Dendritic cell treated with granulocyte-macrophage colony-stimulating factor and Interleukin-4, amounts not matched to agents 40 ng/mL and 50 ng/mL, for 4 days (primary cell): ENCODE measurements at regions not wholly inside any gene's neighbourhood (a gene's known extent, or its start where the extent isn't known, plus 50 kb on each side); places are given as distances from the start of the nearest gene placed in this dataset.
A peak's percentile ranks its signal among the peaks of the same experiment; 100 is the strongest.
"Not testable (repeated sequence)": the region's sequence is repeated elsewhere in the genome, so short reads cannot be mapped to it uniquely, and the experiment has no call there.

Experiments
- H3K27ac Mint-ChIP-seq: one replicate; pipeline ENCODE4 v1.8.0; 2022; ENCODE audit warnings: mild to moderate bottlenecking, mixed read lengths
- H3K27me3 Mint-ChIP-seq: one replicate; pipeline ENCODE4 v1.8.0; 2022; ENCODE audit warnings: mild to moderate bottlenecking, mixed read lengths
- H3K36me3 Mint-ChIP-seq: one replicate; pipeline ENCODE4 v1.8.0; 2022; ENCODE audit warnings: low read depth, mixed read lengths
- H3K4me1 Mint-ChIP-seq: one replicate; pipeline ENCODE4 v1.8.0; 2022; ENCODE audit warnings: low read depth, mixed read lengths
- H3K4me3 Mint-ChIP-seq: one replicate; pipeline ENCODE4 v1.8.0; 2022; ENCODE audit warnings: mild to moderate bottlenecking, moderate library complexity, mixed read lengths
- H3K9me3 Mint-ChIP-seq: one replicate; pipeline ENCODE4 v1.8.0; 2022; ENCODE audit warnings: mixed read lengths
- intact Hi-C: fragments of 100-400 bp; cut with micrococcal nuclease; formaldehyde crosslinking; loops from one replicate; pipeline ENCODE4 v1.15.0; 2022

DNA sequence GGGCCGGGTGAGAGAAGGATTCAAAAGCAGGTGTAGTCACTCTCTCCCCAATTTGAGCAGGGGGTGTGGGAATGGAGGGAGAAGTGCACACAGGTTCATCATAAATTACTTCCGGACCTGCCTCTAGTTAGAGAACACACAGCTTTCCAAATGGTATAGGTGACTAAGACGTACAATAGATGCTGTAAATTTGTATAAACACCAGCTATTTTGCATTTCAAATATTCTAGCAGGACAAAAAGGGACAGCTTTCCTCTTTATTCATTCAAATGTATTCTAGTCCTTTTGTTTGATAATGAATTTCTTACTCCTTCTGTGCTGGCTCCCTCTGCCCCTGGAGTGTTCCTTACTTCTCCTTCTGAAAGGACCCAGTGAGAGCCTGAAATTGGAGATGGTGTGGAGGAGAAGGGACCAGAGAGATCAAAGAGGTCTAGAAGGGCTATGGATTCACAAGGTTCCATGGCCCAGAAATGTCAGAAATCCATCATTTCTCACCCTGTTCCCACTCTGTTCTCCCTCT, 53.2 kb upstream of the SH3BP4 start:
- intact Hi-C loops = loop anchor here (2.0 kb wide), 1 partner anchor 62 kb away; no protein-coding TSS in a partner anchor
- H3K36me3 Mint-ChIP-seq = no peaks in the 10 kb centered on the region
- H3K27ac Mint-ChIP-seq = no peak overlapping the region
- H3K27me3 Mint-ChIP-seq = no peaks in the 10 kb centered on the region
- H3K4me3 Mint-ChIP-seq = no peak overlapping the region
- no peaks in the 10 kb centered on the region for H3K4me1 Mint-ChIP-seq
- H3K9me3 Mint-ChIP-seq = no peaks in the 10 kb centered on the region

DNA sequence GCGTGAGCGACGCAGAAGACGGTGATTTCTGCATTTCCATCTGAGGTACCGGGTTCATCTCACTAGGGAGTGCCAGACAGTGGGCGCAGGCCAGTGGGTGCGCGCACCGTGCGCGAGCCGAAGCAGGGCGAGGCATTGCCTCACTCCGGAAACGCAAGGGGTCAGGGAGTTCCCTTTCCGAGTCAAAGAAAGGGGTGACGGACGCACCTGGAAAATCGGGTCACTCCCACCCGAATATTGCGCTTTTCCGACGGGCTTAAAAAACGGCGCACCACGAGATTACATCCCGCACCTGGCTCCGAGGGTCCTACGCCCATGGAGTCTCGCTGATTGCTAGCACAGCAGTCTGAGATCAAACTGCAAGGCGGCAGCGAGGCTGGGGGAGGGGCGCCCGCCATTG, 63.4 kb upstream of the SH3BP4 start:
- H3K4me3 Mint-ChIP-seq = peak overlapping the region; percentile 37
- not testable (repeated sequence) for H3K27me3 Mint-ChIP-seq, H3K4me1 Mint-ChIP-seq, H3K27ac Mint-ChIP-seq, H3K9me3 Mint-ChIP-seq, H3K36me3 Mint-ChIP-seq
- intact Hi-C loops = loop anchor here (10.0 kb wide), 1 partner anchor 166 kb away; no protein-coding TSS in a partner anchor

DNA sequence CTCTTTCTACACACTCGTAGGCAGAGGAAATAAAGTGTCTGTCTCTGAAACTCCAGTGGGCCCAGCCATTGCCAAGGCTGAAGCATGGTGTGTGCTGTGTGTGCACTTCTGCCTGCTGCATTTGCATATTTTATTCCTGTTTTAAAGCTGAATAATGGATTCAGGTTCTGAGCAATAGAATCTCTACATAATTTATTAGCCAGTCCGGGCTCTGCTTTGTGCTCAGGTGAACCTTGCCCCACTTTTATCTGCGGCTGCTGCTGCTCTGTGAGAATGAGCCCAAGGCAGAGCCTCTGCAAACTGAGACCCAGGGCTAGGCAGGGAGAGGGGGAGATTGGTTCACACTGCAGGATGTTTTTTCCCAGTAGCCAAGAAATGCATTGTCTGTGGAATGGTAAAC, 64.6 kb upstream of the SH3BP4 start:
- H3K9me3 Mint-ChIP-seq = no peaks in the 10 kb centered on the region
- no peak overlapping the region for H3K27ac Mint-ChIP-seq
- intact Hi-C loops = loop anchor here (10.0 kb wide), 1 partner anchor 168 kb away; no protein-coding TSS in a partner anchor
- H3K4me1 Mint-ChIP-seq = no peaks in the 10 kb centered on the region
- peaks cover 2% of the 10 kb centered on the region for H3K27me3 Mint-ChIP-seq
- H3K36me3 Mint-ChIP-seq = no peaks in the 10 kb centered on the region
- no peak overlapping the region for H3K4me3 Mint-ChIP-seq

DNA sequence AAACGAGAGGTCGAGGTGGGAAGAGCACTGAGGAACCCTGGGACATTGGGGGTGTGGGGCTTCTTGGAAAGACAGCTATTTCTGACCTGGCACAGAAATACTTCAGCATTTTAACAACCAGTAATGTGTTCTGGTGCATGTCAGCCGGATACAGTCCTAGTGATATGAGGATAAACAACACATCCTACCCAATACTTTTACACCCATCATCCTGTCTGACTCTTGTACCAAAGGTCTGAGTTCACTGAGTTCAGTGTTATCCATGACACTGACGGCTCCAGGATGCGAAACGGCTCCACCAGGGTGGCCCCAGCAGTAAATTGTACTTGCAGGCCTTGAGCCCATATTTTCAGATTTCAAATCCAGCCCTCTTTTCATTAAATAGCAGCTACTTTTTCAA, 65.9 kb upstream of the SH3BP4 start:
- H3K27ac Mint-ChIP-seq = no peak overlapping the region
- intact Hi-C loops = loop anchor here (10.0 kb wide), 1 partner anchor 169 kb away; no protein-coding TSS in a partner anchor
- no peak overlapping the region for H3K4me3 Mint-ChIP-seq
- H3K4me1 Mint-ChIP-seq = no peaks in the 10 kb centered on the region
- no peaks in the 10 kb centered on the region for H3K9me3 Mint-ChIP-seq
- peaks cover 2% of the 10 kb centered on the region for H3K27me3 Mint-ChIP-seq
- H3K36me3 Mint-ChIP-seq = no peaks in the 10 kb centered on the region

DNA sequence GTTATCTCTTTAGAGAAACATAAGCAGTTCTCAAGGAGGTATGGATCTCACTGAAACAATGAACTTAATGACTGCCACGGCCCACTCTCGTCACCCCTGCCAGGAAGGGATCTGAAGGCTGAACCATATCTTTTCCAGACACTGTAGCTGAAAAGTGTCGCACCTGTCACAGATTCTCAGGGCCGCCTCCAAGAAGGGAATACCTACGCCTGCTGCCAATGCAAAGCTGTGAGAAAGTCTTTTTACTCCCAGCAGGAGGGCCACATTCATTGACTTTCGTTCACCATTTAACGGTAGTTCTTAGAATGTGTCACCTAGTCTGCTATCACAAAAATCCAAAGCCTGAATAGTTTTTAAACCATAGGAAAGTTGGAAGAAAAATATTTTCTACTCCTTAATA, 66.7 kb upstream of the SH3BP4 start:
- intact Hi-C loops = loop anchor here (10.0 kb wide), 1 partner anchor 170 kb away; no protein-coding TSS in a partner anchor
- Mint-ChIP-seq H3K4me3 (no peak overlapping the region), H3K27ac (no peak overlapping the region), H3K36me3 (no peaks in the 10 kb centered on the region), H3K9me3 (no peaks in the 10 kb centered on the region), H3K27me3 (peaks cover 2% of the 10 kb centered on the region), H3K4me1 (no peaks in the 10 kb centered on the region)

DNA sequence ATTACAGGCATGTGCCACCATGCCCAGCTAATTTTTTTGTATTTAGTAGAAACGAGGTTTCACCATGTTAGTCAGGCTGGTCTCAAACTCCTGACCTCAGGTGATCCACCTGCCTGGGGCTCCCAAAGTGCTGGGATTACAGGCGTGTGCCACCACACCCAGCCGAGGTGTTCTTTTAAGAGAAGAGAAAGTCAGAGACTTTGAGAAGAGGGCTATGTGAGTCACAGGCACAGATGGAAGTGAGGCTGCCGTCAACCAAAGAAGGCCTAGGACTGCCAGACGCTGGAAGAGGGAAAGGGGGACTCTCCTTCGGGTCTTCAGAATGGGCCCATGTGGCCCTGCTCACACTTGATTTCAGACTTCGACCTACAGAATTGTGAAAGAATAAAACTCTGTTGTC, 67.2 kb upstream of the SH3BP4 start:
- no peak overlapping the region for H3K4me3 Mint-ChIP-seq
- no peaks in the 10 kb centered on the region for H3K36me3 Mint-ChIP-seq
- H3K4me1 Mint-ChIP-seq = no peaks in the 10 kb centered on the region
- intact Hi-C loops = loop anchor here (10.0 kb wide), 1 partner anchor 170 kb away; no protein-coding TSS in a partner anchor
- peaks cover 2% of the 10 kb centered on the region for H3K27me3 Mint-ChIP-seq
- no peaks in the 10 kb centered on the region for H3K9me3 Mint-ChIP-seq
- H3K27ac Mint-ChIP-seq = no peak overlapping the region

DNA sequence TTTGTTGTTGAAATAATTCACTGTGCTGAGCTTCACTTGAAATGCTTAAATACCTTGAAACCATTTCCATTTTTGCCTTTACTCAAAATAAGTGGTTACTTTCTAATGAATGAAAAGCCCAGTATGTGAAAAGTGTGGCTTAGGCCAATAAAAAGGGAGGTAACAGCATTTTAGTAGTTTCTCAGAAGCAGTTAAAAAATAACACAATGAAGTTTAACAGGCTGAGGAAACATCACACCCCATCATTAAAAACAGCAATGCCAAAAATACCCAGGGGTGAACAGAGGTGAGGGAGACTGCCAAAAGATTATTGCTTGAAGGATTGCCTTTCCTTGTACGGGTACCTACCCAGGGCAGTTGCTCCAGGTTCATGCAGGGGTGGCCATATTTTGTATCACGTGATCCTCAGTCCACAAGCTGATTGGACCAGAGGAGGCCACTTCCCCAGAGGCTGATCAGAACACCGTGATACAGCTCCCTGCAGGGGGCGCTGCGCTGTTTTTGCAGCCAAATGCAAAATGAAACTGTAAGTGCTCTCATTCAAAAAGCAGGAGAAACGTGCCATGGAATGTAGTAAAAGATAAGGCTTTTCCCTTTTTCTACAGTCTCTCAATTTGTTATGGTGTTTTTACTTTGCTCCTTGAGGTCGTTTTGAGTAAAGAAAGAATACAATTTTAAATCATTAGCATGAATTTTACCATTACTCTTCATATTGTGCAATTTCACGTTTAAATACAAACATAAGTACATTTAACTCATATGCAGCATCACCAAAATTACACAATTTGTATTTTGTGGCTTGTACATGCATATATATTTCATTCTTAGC, 70.2 kb upstream of the SH3BP4 start:
- Mint-ChIP-seq H3K4me1 (no peaks in the 10 kb centered on the region), H3K36me3 (no peaks in the 10 kb centered on the region), H3K9me3 (peaks cover 6% of the 10 kb centered on the region), H3K4me3 (no peak overlapping the region), H3K27ac (no peak overlapping the region), H3K27me3 (no peaks in the 10 kb centered on the region)
- intact Hi-C loops = loop anchor here (1.0 to 10.0 kb wide), 2 partner anchors 173 to 226 kb away; no protein-coding TSS in a partner anchor

DNA sequence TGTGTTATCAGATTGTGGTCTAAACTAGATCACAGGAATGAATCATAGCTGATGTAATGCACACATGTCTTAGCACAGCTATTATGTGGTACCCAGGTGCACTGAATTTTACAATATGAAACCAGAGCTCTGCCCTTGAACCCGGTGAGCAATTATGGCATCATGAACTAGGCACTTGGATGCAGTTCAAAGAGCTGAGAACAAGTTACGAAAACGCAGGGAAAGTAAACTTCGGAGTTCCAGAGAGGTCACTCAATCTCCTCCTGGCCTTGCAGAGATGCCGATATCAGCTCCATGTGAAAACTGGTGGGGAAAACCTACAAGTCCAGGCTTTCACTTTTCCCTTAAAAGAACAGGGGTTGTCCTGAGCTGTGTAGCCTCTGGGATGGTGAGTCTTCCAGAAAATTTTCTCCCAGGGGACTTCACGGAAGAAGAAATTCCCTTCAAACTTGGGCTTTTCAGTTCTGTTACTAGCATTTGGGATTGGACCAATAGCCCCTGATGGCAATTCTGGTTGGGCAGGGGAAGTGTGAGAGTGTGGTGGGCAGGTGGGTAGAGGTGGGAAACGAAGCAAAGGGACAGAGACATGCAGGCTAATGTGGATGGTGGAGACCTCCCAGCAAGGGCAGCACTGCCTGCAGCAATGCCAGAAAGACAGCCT, 71.1 kb upstream of the SH3BP4 start:
- H3K4me3 Mint-ChIP-seq = no peak overlapping the region
- H3K4me1 Mint-ChIP-seq = peaks cover 8% of the 10 kb centered on the region
- intact Hi-C loops = loop anchor here (1.0 to 10.0 kb wide), 2 partner anchors 174 to 227 kb away; no protein-coding TSS in a partner anchor
- no peaks in the 10 kb centered on the region for H3K36me3 Mint-ChIP-seq
- no peaks in the 10 kb centered on the region for H3K27me3 Mint-ChIP-seq
- H3K27ac Mint-ChIP-seq = no peak overlapping the region
- H3K9me3 Mint-ChIP-seq = peaks cover 10% of the 10 kb centered on the region

DNA sequence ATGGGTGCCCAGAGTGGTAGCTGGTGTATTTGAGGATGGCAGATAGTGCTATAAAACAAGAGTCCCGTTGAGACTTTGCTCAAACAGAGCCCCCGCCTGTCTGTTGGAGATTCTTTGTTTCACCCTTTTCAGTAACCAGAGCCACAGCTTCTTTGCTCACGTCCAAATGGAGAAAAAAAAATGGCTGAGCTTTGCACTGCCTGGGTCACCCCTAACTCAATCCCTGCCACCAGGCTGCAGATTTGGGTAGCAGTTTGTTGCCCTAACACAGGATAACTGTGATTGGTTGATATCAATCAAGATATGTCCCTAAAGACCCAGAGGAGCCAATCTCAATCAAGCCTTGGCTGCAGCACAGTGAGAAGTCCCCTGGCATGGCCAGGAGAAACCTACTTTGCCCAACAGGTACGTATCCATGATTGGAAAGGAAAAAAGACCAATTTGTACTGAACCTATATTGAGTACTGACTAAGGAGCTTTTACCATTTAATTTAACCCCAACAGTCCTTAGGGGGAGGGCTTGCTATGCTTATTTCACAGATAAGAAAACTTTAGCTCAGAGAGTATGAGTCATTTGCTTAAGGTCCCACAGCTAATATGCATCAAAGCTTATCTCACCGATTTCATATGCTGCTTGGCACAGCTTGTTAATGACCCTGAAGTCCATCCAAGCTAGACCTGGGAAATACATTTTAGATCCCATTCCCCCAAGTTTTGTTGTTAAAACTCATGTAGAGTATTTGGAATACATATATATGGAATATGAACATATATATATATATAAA, 72.0 kb upstream of the SH3BP4 start:
- no peaks in the 10 kb centered on the region for H3K36me3 Mint-ChIP-seq
- peaks cover 10% of the 10 kb centered on the region for H3K9me3 Mint-ChIP-seq
- H3K27ac Mint-ChIP-seq = no peak overlapping the region
- peaks cover 8% of the 10 kb centered on the region for H3K4me1 Mint-ChIP-seq
- intact Hi-C loops = loop anchor here (10.0 kb wide), 1 partner anchor 175 kb away; no protein-coding TSS in a partner anchor
- no peaks in the 10 kb centered on the region for H3K27me3 Mint-ChIP-seq
- H3K4me3 Mint-ChIP-seq = no peak overlapping the region

DNA sequence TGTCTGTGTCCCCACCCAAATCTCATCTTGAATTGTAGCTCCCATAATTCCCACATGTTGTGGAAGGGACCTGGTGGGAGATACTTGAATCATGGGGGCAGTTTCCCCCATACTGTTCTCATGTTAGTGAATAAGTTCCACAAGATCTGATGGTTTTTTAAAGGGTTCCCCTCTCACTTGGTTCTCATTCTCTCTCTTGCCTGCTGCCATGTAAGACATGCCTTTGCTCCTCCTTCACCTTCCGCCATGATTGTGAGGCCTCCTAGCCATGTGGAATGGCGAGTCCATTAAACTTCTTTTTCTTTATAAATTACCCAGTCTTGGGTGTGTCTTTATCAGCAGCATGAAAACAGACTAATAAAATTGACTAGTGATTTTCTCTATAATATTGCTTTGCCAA, 75.2 kb upstream of the SH3BP4 start:
- peaks cover 10% of the 10 kb centered on the region for H3K9me3 Mint-ChIP-seq
- H3K4me3 Mint-ChIP-seq, H3K36me3 Mint-ChIP-seq, H3K27ac Mint-ChIP-seq, intact Hi-C loops, H3K4me1 Mint-ChIP-seq, H3K27me3 Mint-ChIP-seq: not testable (repeated sequence)

DNA sequence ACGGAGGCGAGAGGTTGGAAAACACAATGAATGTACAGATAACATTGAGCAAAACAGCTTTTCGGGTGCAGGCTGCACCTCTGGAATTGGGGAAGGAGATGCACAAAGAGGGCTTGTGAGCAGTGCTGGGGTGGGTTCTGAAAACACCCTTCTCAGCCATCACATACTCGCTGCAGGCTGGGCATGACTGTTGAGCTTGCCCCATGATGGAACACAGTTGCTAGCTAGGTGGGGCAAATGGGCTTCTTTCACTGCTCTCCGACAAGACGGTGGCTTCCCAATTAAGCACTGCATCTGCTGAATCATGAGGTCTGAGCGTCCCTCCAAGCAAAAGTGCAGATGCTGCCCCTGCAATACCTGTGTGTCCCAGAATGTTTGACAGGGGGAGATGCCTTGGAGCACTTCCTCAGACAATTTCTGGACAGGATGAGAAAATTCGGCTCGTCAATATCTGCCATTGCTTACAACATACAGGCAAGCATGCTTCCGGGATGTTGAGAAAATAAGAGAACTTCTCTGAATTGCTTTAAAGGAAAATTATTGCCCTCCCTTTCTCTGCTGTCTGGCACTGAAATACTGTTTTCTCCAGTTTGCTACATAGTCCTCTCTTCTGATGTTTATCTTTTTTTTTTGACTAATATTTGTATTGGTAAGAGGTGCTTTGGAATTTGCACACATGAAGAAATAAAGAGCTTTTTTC, 77.3 kb upstream of the SH3BP4 start:
- Mint-ChIP-seq H3K4me1 (peaks cover 8% of the 10 kb centered on the region), H3K36me3 (no peaks in the 10 kb centered on the region), H3K9me3 (peaks cover 10% of the 10 kb centered on the region), H3K27me3 (no peaks in the 10 kb centered on the region), H3K4me3 (no peak overlapping the region), H3K27ac (no peak overlapping the region)
- intact Hi-C loops = no loop called here

DNA sequence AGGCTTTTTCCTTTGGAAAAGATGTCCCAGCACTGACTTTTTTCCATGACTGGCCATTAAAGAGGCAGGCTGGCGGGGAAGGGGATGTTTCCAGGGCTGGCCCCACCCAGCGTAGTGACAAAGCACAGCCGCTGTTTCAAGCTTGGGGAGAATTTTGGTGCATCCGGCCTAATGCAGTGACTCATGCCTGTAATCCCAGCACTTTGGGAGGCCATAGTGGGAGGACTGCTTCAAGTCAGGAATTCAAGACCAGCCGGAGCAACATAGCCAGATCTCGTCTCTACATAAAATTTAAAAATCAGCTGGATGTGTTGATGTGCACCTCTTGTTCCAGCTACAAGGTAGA, 78.0 kb upstream of the SH3BP4 start:
- no peaks in the 10 kb centered on the region for H3K27me3 Mint-ChIP-seq
- intact Hi-C loops = no loop called here
- H3K36me3 Mint-ChIP-seq = no peaks in the 10 kb centered on the region

DNA sequence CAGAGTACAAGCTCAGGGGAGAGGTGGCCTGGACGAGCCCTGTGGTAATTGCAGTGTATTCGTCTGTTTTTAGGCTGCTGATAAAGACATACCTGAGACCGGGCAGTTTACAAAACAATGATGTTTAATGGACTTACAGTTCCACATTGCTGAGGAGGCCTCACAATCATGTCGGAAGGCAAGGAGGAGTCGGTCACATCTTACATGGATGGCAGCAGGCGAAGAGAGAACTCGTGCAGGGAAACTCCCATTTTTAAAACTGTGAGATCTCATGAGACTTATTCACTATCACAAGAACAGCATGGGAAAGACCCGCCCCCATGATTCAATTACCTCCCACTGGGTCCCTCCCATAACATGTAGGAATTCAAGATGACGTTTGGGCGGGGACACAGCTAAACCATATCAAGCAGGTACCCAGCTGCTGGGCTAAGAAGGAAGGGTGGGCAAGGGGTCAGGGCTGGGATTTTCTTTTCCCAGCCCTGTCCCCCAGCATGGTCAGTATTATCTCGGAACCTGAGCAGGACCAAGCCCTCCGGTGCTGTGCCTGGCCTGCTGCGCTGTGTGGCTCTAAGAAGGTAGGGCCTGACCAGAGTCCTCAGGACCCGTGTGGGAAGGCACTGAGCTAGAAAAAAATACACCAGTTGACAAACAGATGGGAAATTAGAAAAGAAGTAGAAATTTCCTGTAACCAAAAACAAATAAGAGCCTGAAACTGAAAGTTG, 78.6 kb upstream of the SH3BP4 start:
- intact Hi-C loops = no loop called here
- Mint-ChIP-seq H3K9me3 (peaks cover 11% of the 10 kb centered on the region), H3K4me3 (no peak overlapping the region), H3K36me3 (no peaks in the 10 kb centered on the region), H3K4me1 (peaks cover 8% of the 10 kb centered on the region), H3K27me3 (no peaks in the 10 kb centered on the region), H3K27ac (no peak overlapping the region)

More for the DNA sequence above, 78.0 kb upstream of the SH3BP4 start:
- Mint-ChIP-seq H3K9me3 (peaks cover 10% of the 10 kb centered on the region), H3K4me1 (peaks cover 8% of the 10 kb centered on the region), H3K4me3 (no peak overlapping the region), H3K27ac (no peak overlapping the region)
